Superior temporal gyrus (tissue), 1 donor: ENCODE measurements at regions not wholly inside any gene's neighbourhood (a gene's known extent, or its start where the extent isn't known, plus 50 kb on each side); places are given as distances from the start of the nearest gene placed in this dataset.

Source experiments
- DNase-seq: peaks from one replicate; pipeline ENCODE4 v3.0.0-alpha.2; 2016; ENCODE audit errors: extremely low spot score

DNA sequence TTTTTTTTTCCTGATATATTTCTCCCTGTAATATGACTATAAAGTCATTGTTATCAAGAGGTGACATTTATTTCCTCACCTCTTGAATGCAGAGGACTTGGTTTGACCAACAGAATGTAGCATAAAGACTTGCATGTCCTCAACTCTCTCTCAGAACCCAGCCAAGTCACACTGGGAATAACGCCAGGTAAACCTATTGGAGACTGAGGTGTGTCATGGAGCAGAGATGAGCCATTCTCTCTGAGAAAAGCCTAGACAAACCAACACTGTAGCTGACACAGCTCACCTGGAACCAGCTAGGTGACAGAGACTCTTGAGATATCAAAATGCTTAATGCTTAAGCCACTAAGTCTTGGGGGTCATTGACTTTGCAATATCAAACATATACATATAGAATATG lies 533.6 kb downstream of the HAO1 start:
- no peak for DNase-seq

DNA sequence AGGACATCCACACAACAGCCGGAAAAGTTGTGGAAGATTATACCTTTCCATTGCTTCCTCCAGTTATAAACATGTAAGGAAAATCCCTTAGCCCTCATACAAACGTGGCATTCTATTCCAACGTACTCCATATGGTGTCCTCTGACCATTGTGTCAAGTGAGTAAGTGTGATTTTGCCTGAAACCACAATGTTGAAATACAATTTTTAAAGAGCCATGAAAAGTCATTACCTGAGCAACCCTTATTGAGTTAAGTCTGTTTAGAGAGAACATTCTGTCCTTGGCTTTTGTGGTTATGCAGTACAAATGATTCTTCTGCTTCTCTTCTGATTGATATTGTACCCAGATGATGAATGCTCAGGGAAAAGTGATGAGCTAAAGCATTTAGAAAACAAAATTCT lies 530.1 kb downstream of the HAO1 start:
- no peak for DNase-seq

DNA sequence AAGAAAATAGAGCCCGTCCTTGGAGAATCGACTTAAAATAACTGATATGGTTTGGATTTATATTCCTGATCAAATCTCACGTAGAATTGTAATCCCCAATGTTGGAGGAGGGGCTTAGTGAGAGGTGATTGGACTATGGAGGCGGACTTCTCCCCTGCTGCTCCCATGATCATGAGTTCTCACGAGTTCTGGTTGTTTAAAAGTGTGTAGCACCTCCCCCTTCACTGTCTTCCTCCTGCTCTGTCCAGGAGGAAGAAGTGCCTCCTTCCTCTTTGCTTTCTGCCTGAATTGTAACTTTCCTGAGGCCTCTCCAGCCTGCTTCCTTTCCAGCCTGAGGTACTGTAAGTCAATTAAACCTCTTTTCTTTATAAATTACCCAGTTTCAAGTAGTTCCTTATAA lies 529.2 kb downstream of the HAO1 start:
- DNase-seq, result no peak

DNA sequence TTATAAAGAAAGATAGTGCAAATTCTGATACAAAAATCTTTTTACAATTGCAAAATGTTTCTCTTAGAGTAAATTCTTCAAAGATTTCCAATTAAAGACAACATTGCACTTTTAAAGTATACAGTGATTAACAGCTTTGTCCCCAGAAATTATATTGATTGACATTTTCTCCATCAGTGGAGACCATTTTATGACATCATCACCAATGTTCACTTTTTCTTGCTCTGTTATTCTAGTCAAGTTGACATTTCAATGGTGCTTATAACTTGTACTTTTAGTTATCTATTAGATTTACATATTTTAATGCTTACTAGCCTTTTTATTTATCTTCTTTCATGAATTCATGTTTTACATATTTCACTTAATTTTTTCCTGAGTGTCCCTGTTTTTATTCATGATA lies 524.8 kb downstream of the HAO1 start:
- no peak for DNase-seq

DNA sequence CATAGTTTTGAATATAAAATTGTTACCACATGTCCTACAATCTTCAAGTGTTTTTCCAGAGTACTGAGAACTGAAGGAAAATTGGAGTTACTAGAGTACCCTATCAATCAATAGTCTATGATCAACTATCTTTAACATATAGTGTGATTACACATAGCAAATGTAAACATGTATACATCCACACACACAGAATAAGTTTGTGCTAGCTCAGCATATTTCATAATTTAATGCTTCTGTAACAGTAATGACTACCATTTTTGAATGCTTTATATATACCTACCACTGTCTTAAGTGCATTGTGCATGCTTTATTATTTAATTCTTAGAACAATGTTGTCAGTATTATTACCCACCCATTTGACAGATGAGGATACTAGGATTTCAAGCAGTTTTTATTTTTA lies 523.9 kb downstream of the HAO1 start:
- DNase-seq, result no peak

DNA sequence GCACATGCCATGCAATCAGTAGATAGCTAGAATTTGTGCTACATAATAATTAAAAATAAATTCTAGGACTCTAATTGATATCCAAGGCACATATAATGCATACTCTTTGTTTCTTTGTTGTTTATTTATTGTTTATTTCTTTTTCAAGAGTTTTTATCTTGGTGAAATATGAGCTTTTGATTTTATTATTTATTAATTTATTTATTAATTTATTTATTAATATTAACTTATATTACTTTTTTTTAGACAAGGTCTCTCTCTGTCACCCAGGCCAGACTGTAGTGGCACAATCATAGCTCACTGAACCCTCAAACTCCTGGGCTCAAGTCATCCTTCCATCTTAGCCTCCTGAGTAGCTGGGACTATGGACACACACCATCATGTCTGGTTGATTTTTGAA lies 519.9 kb downstream of the HAO1 start:
- no peak for DNase-seq

DNA sequence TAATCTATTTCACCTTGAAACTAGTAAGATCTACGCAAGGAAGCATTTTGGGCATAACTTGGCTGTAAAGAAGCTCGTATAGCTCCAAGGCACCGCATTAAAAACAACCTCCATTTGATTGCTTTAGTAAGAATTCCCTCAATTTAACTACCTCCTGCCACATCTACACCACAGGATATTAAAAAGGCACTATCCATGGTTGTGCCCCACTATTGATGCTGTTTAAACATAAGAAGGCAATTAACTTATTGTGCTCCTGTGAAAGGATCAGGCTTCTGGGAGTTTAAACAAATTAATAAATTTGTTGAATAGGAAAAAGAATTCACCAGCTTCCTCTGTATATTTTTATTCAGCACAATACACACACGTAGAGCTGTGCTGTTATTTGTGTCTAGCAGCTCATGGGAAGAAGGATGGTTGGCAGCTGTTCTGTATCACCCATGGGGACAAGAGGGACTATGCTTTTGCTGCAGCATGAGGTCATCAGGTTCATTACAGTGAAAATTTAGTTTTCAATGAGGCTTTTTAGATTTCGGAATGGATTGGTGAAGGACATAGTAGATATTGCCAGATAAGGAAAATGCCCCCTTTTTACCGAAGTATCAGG lies 513.3 kb downstream of the HAO1 start:
- DNase-seq, result no peak

DNA sequence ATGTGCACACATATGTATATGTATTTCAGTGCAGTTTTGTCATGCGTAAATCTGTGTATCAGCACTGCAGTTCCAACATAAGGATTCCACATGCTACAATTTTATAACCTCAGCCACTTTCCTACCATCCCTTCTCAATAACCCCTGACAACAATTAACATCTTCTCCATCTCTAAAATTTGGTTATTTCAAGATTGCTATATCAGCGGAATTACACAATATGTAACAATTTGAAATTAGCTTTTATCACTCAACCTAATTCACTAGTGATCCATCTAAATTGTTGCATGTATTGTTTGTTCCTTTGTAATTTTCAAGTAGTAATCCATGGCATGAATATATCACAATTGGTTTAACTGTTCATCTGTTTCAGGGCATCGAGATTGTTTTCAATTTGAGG lies 511.3 kb downstream of the HAO1 start:
- no peak for DNase-seq

DNA sequence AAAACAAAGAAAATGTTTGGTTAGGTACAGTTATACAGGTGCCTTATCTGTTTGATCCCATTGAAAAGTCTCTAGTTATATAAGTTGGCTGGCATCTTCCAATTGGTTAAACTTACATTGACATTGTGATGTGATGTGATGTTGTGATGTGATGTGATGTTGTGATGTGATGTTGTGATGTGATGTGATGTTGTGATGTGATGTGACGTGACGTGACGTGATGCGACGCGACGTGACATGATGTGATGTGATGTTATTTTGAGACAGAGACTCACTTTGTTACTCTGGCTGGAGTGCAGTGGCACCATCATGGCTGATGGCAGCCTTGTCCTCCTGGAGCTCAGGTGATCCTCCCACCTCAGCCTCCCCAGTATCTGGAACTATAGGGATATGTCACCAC lies 507.6 kb downstream of the HAO1 start:
- no peak for DNase-seq

DNA sequence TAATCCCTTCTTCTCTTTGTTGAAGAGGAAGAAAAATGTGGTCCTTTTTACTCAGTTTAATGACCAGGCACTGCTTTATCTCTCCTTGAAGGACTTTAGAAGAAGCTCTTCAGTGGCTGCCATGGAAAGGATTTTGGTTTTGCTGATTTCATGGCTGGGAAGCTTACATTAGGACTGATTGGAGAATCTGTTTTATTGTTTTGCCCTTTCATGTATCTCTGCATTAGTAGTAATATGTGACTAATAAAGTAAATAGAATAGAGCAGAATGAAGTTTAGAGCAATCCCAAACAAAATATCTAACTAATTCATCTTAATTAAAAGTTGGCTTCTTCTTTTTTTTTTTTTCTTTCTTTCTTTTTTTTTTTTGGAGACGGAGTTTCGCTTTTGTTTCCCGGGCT lies 502.9 kb downstream of the HAO1 start:
- no peak for DNase-seq

DNA sequence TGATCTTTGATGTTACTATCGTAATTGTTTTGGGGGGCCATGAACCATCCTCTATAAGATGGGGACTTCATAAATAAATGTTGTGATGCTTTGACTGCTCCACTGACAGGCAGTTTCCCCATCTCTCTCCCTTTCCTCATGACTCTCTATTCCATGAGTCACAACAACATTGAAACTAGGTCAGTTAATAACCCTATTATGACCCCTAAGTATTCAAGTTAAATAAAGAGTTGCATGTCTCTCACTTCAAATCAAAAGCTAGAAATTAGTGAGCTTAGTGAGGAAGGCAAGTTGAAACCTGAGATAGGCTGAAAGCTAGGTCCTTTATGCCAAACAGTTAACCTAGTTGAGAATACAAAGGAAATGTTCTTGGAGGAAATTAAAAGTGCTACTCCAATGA lies 491.0 kb downstream of the HAO1 start:
- no peak for DNase-seq

DNA sequence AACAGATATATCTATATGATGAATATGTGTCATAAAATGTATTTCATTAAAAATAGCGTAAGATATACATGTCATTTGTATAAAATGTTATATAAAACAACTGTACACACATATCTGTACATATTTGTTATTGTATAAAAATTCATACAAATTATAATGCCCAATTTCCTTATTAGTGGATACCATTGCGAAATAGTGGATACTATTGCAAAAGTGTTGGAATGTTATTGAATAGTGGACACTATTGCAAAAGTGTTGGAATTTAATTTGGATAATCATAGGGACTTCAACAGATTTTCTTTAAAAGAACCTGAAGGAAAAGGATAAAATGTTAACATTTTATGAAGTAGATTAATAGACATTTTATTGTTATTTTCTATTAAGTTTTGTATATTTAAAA lies 487.4 kb downstream of the HAO1 start:
- no peak for DNase-seq

DNA sequence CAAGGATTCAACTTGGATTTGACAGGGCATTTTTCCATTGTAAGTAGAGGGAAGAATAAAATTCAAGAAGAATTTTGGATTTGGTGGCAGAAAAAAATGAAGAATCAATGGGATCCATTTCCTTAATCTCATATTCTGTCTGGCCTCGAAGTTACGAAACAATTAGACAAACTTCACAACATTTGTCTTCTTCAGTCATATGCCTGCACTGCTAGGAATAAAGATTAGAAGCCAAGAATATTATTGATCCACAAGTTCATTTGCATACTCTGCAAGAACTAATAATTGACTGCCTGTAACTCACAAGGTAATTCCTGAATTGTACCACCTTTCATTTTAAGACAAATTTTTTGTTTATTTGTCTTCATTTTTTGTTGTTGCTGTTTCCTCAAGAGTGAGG lies 486.2 kb downstream of the HAO1 start:
- no peak for DNase-seq

DNA sequence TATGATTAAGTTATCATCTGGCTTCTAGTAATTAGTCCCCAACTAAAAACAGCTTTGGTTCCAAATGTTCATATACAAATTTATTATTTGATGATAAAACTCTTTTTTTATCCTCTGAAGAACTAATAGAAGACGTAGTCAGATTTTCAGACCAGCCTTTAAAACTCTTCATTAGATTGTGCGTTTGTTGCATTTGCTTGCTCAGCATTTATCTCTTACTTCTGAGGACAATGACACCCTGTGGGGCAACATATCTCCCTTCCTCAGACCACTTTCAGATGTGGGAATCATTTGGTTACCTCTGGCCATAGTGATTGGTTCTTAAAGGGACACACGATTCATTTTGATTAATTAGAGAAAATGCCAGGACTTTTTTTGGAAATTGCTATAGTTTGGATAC lies 481.8 kb downstream of the HAO1 start:
- DNase-seq, result no peak

DNA sequence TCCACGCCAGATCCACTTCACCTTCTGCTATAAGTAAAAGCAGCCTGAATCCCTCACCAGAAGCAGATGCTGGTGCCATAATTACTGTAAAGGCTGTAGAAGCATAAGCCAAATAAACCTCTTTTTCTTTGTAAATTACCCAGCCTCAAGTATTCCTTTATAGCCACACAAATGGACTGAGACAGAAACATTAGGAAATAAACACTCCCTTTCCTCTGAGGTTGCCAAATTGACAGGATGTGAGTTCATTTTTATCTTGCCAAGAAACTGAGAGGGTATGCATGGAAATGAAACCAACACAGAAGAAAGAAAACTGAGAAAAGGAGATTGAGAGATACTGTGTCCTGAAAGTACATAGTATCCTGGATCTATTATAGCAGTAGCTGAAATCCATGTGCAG lies 481.2 kb downstream of the HAO1 start:
- DNase-seq, result no peak

DNA sequence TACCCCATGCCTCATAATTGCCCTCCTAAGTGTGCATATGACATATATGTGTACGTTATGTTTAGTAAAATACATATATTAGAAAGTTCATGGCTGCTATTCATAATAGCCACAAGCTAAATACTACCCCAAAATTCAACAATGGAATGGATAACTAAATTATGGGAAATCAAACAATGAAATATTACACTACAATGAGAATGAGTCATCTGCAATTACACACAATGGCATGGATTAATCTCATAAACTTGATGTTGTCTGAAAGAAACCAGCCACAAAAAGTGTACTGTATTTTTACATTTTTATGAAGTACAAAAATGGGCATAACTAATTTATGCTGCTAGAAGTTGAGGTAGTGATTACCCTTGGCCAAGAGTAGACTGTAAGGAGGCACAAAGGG lies 477.0 kb downstream of the HAO1 start:
- DNase-seq, result no peak

DNA sequence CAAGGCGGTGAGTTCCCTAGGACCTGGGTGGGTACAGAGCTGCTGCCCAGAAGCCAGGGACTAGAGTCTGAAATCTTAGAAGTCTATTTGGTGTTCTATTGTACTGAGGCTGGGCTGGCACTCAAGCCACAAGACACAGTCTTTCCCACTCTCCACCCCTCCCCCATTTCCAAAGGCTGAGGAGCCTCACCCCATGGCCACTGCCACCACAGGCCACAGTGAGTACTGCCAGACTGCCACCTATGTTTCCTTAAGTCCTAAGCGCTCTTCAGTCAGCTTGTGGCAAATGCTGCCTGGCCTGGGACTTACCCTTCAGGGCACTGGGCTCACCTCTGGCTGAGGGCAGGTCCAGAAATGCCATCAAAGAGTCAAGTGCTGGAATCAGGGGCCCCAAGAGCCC lies 469.3 kb downstream of the HAO1 start:
- DNase-seq, result no peak

DNA sequence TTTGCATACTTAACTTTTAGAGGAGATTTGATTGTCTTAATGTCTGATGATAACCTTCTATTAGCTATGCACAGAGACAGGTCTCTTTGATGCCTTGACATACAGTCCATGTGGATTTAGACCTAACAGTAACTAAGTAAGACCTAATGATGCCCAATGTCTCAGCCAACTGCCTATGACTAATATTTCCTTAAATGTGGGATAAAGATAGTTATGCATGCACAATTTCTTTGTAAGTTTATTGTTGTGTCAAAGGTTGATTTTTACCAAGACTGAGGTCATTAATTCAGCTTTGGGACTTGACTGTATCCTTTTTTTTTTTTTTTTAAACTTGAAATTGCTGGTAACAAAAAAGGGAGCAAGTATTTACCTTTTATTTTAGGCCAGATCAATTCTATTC lies 450.0 kb downstream of the HAO1 start:
- no peak for DNase-seq

DNA sequence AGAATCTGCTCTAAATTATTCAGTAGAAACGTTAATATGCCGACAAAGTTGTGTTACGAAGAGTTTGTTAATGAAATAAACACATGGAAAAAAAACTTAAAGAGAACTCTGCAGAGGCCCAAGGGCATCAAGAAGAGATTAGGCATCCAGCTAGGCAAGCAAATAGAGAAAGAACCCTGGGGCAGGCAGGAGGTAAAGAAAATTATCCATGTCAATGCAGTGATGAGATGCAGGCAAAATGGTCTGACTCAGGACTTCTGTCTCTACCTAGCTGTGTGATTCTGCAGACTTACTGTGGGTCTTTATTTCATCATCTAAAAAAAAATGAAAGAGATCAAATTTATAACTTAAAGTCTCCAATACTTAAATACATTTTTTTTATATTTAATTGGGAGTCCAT lies 448.0 kb downstream of the HAO1 start:
- DNase-seq, result no peak

DNA sequence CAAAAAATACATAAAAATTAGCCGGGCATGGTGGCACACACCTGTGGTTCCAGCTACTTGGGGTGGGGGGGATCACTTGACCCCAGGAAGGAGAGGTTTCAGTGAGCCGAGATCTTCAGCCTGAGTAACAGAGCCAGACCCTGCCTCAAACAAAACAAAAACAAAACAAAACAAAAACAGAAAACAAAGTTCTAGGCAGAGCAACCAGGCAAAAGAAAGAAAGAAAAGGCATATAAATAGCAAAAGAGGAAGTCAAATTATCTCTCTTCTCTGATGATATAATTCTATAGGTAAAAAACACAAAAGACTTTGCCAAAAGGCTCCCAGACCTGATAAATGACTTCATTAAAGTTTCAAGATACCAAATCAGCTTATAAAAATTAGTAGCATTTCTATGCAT lies 446.9 kb downstream of the HAO1 start:
- DNase-seq, result no peak

DNA sequence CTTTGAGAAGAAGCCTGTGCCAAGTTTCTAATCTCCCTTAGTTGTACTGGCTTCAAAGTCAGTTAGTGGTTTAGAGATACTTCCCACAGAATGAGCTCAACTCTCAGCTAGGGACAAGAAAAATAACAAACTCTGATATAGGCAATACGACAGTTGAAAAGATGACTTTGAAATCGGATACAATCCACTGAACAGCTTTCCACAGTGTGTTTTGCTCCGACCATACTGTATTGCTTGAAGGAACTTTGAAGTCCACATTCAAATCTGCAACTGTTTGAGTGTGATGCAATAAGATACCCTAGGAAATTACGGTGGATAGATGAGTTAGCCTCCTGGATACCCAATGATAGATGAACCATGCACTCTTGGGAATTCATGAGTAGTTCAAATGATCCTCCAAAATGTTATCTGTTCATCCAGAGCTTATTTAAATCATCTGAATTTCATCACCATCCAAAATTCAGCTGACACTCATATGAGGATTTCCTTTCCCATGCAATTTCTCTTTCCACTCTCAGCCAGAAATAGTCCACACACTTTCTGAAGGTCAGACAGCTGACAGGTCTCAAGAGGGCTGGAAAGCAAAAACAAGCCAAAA lies 443.8 kb downstream of the HAO1 start:
- DNase-seq, result no peak

DNA sequence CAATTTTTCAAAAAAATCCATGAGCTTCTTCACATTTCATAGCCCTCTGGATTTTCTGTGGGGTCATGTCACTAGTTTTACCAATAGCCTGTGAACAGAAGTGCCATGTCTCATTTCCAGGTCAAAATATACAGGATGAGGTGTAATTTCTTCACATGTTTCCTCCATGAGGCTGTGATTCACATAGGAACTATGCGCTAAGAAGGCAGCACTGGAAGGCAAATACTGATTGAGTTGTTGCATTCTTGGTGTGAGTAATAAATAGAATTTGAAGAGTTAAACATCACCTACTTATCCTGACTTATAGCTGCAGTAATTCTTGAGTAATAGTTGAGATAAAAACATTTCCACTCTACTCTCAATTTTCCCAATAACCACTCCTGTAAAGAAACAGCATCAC lies 442.3 kb downstream of the HAO1 start:
- no peak for DNase-seq

DNA sequence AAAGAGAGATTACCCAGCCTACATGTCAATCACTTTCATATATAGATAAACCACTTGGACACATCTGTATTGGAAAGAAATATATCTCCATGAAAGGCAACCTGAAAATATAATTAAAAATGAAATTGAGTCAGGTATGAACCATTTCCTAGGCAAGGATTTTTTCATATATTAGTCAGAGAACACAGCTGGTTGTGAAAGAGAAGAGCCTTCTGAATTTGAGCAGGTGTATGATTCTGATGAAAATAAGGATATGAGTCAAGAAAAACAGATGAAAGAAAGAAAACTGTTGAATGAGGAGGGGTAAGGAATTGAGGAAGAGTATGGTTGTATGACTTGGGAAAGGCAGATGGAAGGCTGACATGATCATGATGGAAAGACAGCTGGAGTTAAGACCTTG lies 441.1 kb downstream of the HAO1 start:
- no peak for DNase-seq

DNA sequence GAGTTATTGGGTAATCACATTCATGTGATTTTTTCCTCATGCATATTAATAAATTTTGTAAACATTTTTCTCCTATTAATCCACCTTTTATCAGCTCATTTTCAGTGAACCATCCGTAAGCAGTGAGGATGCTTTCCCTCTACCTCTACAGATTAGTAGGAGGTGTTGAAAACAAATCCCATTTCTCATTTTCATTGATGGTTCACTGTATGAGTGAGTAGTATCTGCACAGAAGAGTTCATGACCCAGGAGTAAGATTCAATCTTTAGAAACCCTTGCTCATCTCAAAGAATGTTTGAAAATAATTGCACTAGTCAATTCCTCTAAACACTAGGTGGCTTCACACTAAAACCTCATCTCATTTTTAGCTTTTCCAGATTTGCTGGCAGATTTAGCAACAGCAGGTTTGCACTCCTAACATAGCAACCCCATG lies 440.0 kb downstream of the HAO1 start:
- no peak for DNase-seq
